H1 (cell line): ENCODE measurements at regions not wholly inside any gene's neighbourhood (a gene's known extent, or its start where the extent isn't known, plus 50 kb on each side); places are given as distances from the start of the nearest gene placed in this dataset.

ENCODE experiments used
- CTCF ChIA-PET: fragments of 300-600 bp; sonication (Branson Sonifier 250); formaldehyde crosslinking; loops from one replicate; lab custom pipeline; 2021; ENCODE audit not compliant: partially characterized antibody; lab: Charles Lee
- POLR2A ChIA-PET: fragments of 300-600 bp; sonication (Branson Sonifier 250); formaldehyde crosslinking; loops from one replicate; lab custom pipeline; 2021; ENCODE audit warnings: inconsistent platforms; ENCODE audit not compliant: partially characterized antibody; lab: Charles Lee
- DNase-seq, 2 experiments: peaks; one replicate each; pipeline versions ENCODE4 v3.0.0 to v3.0.0-alpha.2; 2010 to 2022; ENCODE audit warnings: low spot score in 2 of 2, low read depth in 1 of 2, mixed read lengths in 1 of 2
- FAIRE-seq: peaks from 2 replicates; lab custom pipeline; 2011; peaks lifted over from hg19 to GRCh38; lab: Jason Lieb, UNC
- H2AFZ ChIP-seq: 2 replicates; pipeline ENCODE4 v1.8.1; 2012; ENCODE audit warnings: low read length, inconsistent platforms
- H2AK5ac ChIP-seq: 2 replicates; pipeline ENCODE4 v1.6.1; 2013; ENCODE audit warnings: low read depth, low read length
- H2BK120ac ChIP-seq: replicated peaks from 2 replicates; pipeline ENCODE3; 2013; ENCODE audit warnings: low read depth, low read length, inconsistent platforms
- H2BK12ac ChIP-seq: 2 replicates; pipeline ENCODE4 v1.6.1; 2013; ENCODE audit warnings: low read depth, low read length
- H2BK15ac ChIP-seq: 2 replicates; pipeline ENCODE4 v1.6.1; 2013; ENCODE audit warnings: low read length
- H2BK20ac ChIP-seq: 2 replicates; pipeline ENCODE4 v1.6.1; 2013; ENCODE audit warnings: low read length
- H2BK5ac ChIP-seq: 2 replicates; pipeline ENCODE4 v1.6.1; 2013; ENCODE audit warnings: low read depth, low read length
- H3K14ac ChIP-seq: 2 replicates; pipeline ENCODE4 v1.6.1; 2013; ENCODE audit warnings: inconsistent platforms; ENCODE audit not compliant: insufficient read length
- H3K18ac ChIP-seq: 2 replicates; pipeline ENCODE4 v1.6.1; 2013; ENCODE audit warnings: low read length; ENCODE audit errors: extremely low read depth
- H3K23ac ChIP-seq: 2 replicates; pipeline ENCODE4 v1.6.1; 2013; ENCODE audit warnings: inconsistent platforms; ENCODE audit not compliant: insufficient read length
- H3K23me2 ChIP-seq: 2 replicates; pipeline ENCODE4 v1.6.1; 2013; ENCODE audit warnings: low read depth, low read length
- H3K27ac ChIP-seq: 2 replicates; pipeline ENCODE4 v1.6.1; 2011; ENCODE audit warnings: low read depth, low read length, inconsistent platforms
- H3K27me3 ChIP-seq, 4 experiments: replicated peaks in 1 of 4; 1 replicate in 1 of 4; 2 replicates in 3 of 4; pipeline versions ENCODE4 v1.6.1 to v1.8.1; 2011 to 2013; ENCODE audit warnings: low read length in 3 of 4, mild to moderate bottlenecking in 3 of 4, inconsistent platforms in 2 of 4, mixed read lengths in 2 of 4, moderate library complexity in 1 of 4; ENCODE audit not compliant: control insufficient read depth in 3 of 4, insufficient read depth in 3 of 4; ENCODE audit errors: extremely low read depth in 1 of 4
- H3K36me3 ChIP-seq, 4 experiments: 2 replicates each; pipeline versions ENCODE4 v1.6.1 to v1.8.1; 2011 to 2013; ENCODE audit warnings: mild to moderate bottlenecking in 4 of 4, low read length in 3 of 4, moderate library complexity in 2 of 4, control low read depth in 1 of 4, inconsistent platforms in 1 of 4; ENCODE audit not compliant: insufficient read depth in 4 of 4, control insufficient read depth in 2 of 4
- H3K4ac ChIP-seq: replicated peaks from 2 replicates; pipeline ENCODE3; 2013; ENCODE audit warnings: low read length, low read depth, mixed read lengths, inconsistent platforms; ENCODE audit not compliant: insufficient read length
- H3K4me1 ChIP-seq, 4 experiments: replicated peaks in 1 of 4; 1 replicate in 1 of 4; 2 replicates in 3 of 4; pipeline versions ENCODE4 v1.6.1 to v1.8.1; 2011 to 2013; ENCODE audit warnings: low read length in 3 of 4, inconsistent platforms in 2 of 4, mixed read lengths in 1 of 4; ENCODE audit not compliant: insufficient read depth in 4 of 4, control insufficient read depth in 3 of 4
- H3K4me2 ChIP-seq, 2 experiments: 2 replicates each; pipeline versions ENCODE4 v1.6.1 to v1.8.1; 2011 to 2013; ENCODE audit warnings: low read depth in 2 of 2, low read length in 2 of 2, control low read depth in 1 of 2, inconsistent platforms in 1 of 2, mild to moderate bottlenecking in 1 of 2; ENCODE audit not compliant: insufficient read depth in 1 of 2
- H3K4me3 ChIP-seq, 4 experiments: fragments of 200-600, 300-600 bp in 1 of 4; sonication (generic), shearing (Covaris generic), sonication (Bioruptor Twin) in 1 of 4; 2 replicates each; pipeline versions ENCODE4 v1.5.1 to v1.8.1; 2011 to 2016; ENCODE audit warnings: low read length in 4 of 4, low read depth in 3 of 4, control low read depth in 2 of 4, inconsistent platforms in 2 of 4, mild to moderate bottlenecking in 2 of 4, mixed read lengths in 1 of 4, moderate library complexity in 1 of 4; ENCODE audit not compliant: insufficient read depth in 2 of 4; ENCODE audit errors: extremely low read depth in 1 of 4
- H3K56ac ChIP-seq: replicated peaks from 2 replicates; pipeline ENCODE3; 2013; ENCODE audit warnings: low read depth, mild to moderate bottlenecking, mixed read lengths, low read length, inconsistent platforms; ENCODE audit not compliant: insufficient read length
- H3K79me1 ChIP-seq: 2 replicates; pipeline ENCODE4 v1.6.1; 2013; ENCODE audit warnings: low read depth, low read length, control low read depth
- H3K79me2 ChIP-seq, 2 experiments: 2 replicates each; pipeline versions ENCODE4 v1.6.1 to v1.8.1; 2012 to 2013; ENCODE audit warnings: low read length in 2 of 2, mild to moderate bottlenecking in 2 of 2, inconsistent platforms in 1 of 2; ENCODE audit not compliant: insufficient read depth in 2 of 2, control insufficient read depth in 1 of 2
- H3K9ac ChIP-seq, 4 experiments: replicated peaks in 1 of 4; 1 replicate in 1 of 4; 2 replicates in 3 of 4; pipeline versions ENCODE4 v1.6.1 to v1.8.1; 2011 to 2013; ENCODE audit warnings: low read depth in 3 of 4, low read length in 3 of 4, control low read depth in 2 of 4, mild to moderate bottlenecking in 2 of 4, moderate library complexity in 2 of 4, inconsistent platforms in 1 of 4; ENCODE audit errors: extremely low read depth in 1 of 4
- H3K9me3 ChIP-seq, 2 experiments: 2 replicates each; pipeline versions ENCODE4 v1.6.1 to v1.8.1; 2012 to 2013; ENCODE audit warnings: mild to moderate bottlenecking in 2 of 2, moderate library complexity in 2 of 2, control low read depth in 1 of 2, inconsistent platforms in 1 of 2, low read depth in 1 of 2, low read length in 1 of 2, mixed read lengths in 1 of 2; ENCODE audit not compliant: insufficient read depth in 2 of 2
- H4K20me1 ChIP-seq, 2 experiments: replicated peaks in 1 of 2; 2 replicates each; pipeline versions ENCODE3 to v1.8.1; 2011 to 2013; ENCODE audit warnings: inconsistent platforms in 2 of 2, low read length in 2 of 2, mild to moderate bottlenecking in 1 of 2; ENCODE audit not compliant: insufficient read depth in 2 of 2, control insufficient read depth in 1 of 2
- H4K5ac ChIP-seq: 2 replicates; pipeline ENCODE4 v1.6.1; 2013; ENCODE audit warnings: low read length, low read depth, mixed read lengths, inconsistent platforms; ENCODE audit not compliant: insufficient read length
- H4K8ac ChIP-seq: 2 replicates; pipeline ENCODE4 v1.8.0; 2013; ENCODE audit warnings: mild to moderate bottlenecking, moderate library complexity, low read length, inconsistent platforms; ENCODE audit not compliant: insufficient read depth; ENCODE audit errors: extremely low read depth
- H4K91ac ChIP-seq: replicated peaks from 2 replicates; pipeline ENCODE3; 2013; ENCODE audit warnings: low read length, mixed read lengths, inconsistent platforms; ENCODE audit not compliant: insufficient read length
- RAD21 ChIP-seq, 2 experiments: IDR thresholded peaks in 1 of 2; conservative IDR thresholded peaks in 1 of 2; 2 replicates each; pipeline ENCODE4 v1.6.1; 2011; ENCODE audit warnings: low read depth in 2 of 2, low read length in 2 of 2, improper control_type of control experiment in 1 of 2, inconsistent platforms in 1 of 2, mild to moderate bottlenecking in 1 of 2, moderate library complexity in 1 of 2
- SAP30 ChIP-seq: fragments of 300-600 bp; sonication (generic); IDR thresholded peaks from 2 replicates; pipeline ENCODE4 v1.7.1; 2012; ENCODE audit warnings: low read length, moderate library complexity, mild to moderate bottlenecking, inconsistent platforms; ENCODE audit not compliant: insufficient read depth, insufficient replicate concordance
- WGBS, 2 experiments: shearing (Covaris generic) in 1 of 2; methylation state at CpG; one replicate each; pipeline versions ENCODE4 v1.1.6 to v1.1.7; 2013 to 2015; ENCODE audit warnings: low lambda C conversion rate in 2 of 2, mixed read lengths in 2 of 2, inconsistent platforms in 1 of 2, low coverage in 1 of 2, missing lambda C conversion rate in 1 of 2; ENCODE audit not compliant: insufficient replicate concordance in 2 of 2, insufficient coverage in 1 of 2, insufficient read length in 1 of 2; ENCODE audit errors: extremely low coverage in 1 of 2, missing lambda C conversion rate in 1 of 2; 5-methylcytosine and 5-hydroxymethylcytosine counted together
- TF ChIP-seq, protein P1 (sequence below), 3 experiments: IDR thresholded peaks; 1 replicate in 2 of 3; 2 replicates in 1 of 3; pipeline versions ENCODE4 v1.5.1 to v1.6.1; 2011; ENCODE audit warnings: low read length in 3 of 3, mild to moderate bottlenecking in 3 of 3, inconsistent platforms in 2 of 3, low read depth in 1 of 3, moderate library complexity in 1 of 3; ENCODE audit not compliant: insufficient read depth in 1 of 3; ENCODE audit errors: control extremely low read depth in 1 of 3

DNA sequence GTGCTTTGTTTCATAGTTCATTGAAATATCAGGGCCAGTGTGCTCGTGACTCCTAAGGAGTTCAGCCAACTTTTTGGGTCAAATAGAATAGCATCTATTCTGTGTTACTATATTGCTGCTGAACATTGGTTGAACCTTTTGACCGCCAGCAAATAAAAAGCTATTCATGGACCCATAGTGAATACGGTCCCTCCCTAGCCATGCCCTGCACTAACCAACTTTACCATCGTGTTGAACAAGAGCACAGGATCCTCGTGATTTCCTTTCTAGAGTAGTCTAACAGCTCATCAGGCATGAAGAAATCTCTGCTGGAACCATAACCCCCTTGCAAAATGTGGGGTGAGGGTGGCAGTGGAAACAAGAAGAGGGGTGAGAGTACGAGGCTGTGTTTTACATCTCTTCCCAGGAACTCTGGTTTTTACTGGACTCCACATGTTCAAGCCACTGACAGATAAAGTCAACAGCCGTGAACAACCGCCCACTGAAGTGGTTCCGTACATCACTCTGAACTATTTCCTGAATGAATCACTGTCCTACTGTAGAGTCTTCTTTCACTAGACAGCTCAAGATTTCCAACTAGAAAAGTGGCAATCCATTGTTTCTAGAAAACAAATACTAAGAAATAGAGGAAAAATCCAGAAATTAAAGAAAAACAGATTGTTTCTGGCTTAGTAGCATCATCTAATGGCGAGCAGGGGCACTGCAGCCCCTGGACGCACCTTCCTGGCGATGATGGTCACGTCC is 70.1 kb upstream of the SPATA31E1 start:
- H3K23ac ChIP-seq, result no peak overlapping the region
- H3K56ac ChIP-seq, result no peak overlapping the region
- 70% methylated on average over 13 of the region's 13 CpGs; no CpG with 5 or more reads in 1 of the 2 experiments for WGBS, 2 experiments
- no peaks in the 10 kb centered on the region for H3K79me2 ChIP-seq
- H4K5ac ChIP-seq, result no peak overlapping the region
- H2BK12ac ChIP-seq, result no peak overlapping the region
- H3K4me2 ChIP-seq, result no peak overlapping the region
- H3K27me3 ChIP-seq, result no peaks in the 10 kb centered on the region
- H3K36me3 ChIP-seq, result no peaks in the 10 kb centered on the region
- ChIA-PET CTCF (interaction anchor here (0.7 to 6.5 kb wide), 34 partner anchors 9 to 1808 kb away, joined by 3 to 88 read pairs (median 4); partner anchors contain the start of gene CTSL), POLR2A (interaction anchor here (0.9 kb wide), 1 partner anchor 87 kb away, joined by 3 read pairs; the partner anchor contains the start of gene CTSL)
- no peaks in the 10 kb centered on the region for H4K20me1 ChIP-seq
- H3K9me3 ChIP-seq, result no peaks in the 10 kb centered on the region; a peak in 1 of 4 replicates
- H3K4me1 ChIP-seq, result no peaks in the 10 kb centered on the region; a peak in 1 of 7 replicates
- H4K91ac ChIP-seq, result no peak overlapping the region
- no peak for DNase-seq
- no peak overlapping the region for H3K4ac ChIP-seq
- H3K18ac ChIP-seq, result no peak overlapping the region
- H2AK5ac ChIP-seq, result no peak overlapping the region
- no peaks in the 10 kb centered on the region for H3K79me1 ChIP-seq
- peak; percentile 82 for FAIRE-seq
- no peak overlapping the region for H2BK15ac ChIP-seq
- no peak for TF ChIP-seq SAP30
- TF ChIP-seq RAD21 (IDR thresholded peaks at IDR 0.05 in 1 of 2, conservative IDR thresholded peaks at IDR 0.05 in 1 of 2; ENCODE audit: low read depth in 2 of 2, low read length in 2 of 2), result peak; percentile 94
- TF ChIP-seq, protein P1, sequence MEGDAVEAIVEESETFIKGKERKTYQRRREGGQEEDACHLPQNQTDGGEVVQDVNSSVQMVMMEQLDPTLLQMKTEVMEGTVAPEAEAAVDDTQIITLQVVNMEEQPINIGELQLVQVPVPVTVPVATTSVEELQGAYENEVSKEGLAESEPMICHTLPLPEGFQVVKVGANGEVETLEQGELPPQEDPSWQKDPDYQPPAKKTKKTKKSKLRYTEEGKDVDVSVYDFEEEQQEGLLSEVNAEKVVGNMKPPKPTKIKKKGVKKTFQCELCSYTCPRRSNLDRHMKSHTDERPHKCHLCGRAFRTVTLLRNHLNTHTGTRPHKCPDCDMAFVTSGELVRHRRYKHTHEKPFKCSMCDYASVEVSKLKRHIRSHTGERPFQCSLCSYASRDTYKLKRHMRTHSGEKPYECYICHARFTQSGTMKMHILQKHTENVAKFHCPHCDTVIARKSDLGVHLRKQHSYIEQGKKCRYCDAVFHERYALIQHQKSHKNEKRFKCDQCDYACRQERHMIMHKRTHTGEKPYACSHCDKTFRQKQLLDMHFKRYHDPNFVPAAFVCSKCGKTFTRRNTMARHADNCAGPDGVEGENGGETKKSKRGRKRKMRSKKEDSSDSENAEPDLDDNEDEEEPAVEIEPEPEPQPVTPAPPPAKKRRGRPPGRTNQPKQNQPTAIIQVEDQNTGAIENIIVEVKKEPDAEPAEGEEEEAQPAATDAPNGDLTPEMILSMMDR (IDR thresholded peaks at IDR 0.05; ENCODE audit: control extremely low read depth in 1 of 3, insufficient read depth in 1 of 3, low read depth in 1 of 3, low read length in 3 of 3), result peak; percentile 78 to 99 (median 97)
- no peak overlapping the region for H3K14ac ChIP-seq
- H2AFZ ChIP-seq, result peak overlapping the region; percentile 15; the same call in 1 of the 2 replicates
- no peak overlapping the region for H2BK120ac ChIP-seq
- no peak overlapping the region for H3K9ac ChIP-seq
- no peak overlapping the region for H2BK20ac ChIP-seq
- H3K4me3 ChIP-seq, result no peak overlapping the region
- no peak overlapping the region for H2BK5ac ChIP-seq
- no peaks in the 10 kb centered on the region for H3K23me2 ChIP-seq
- no peak overlapping the region for H3K27ac ChIP-seq
- H4K8ac ChIP-seq, result no peak overlapping the region
